ENCODE measurements at regions not wholly inside any gene's neighbourhood (a gene's known extent, or its start where the extent isn't known, plus 50 kb on each side); places are given as distances from the start of the nearest gene placed in this dataset.

GRCh38 chr1:87799451-87799850 is 470.8 kb downstream of the LMO4 start:
- intact Hi-C loops (cut with micrococcal nuclease), result no loop called here
- CTCF ChIA-PET, result no interaction called here
- no peak for ATAC-seq
- Mint-ChIP-seq H3K9me3 (no peaks in the 10 kb centered on the region), H3K27ac (no peak overlapping the region), H3K36me3 (ENCODE audit: low read depth) (no peaks in the 10 kb centered on the region), H3K4me1 (ENCODE audit: low read depth) (no peaks in the 10 kb centered on the region), H3K27me3 (peaks cover 3% of the 10 kb centered on the region), H3K4me3 (no peak overlapping the region)
- no peak for TF ChIP-seq CTCF (IDR thresholded peaks at IDR 0.05)
- POLR2A ChIA-PET, result no interaction called here
- no peak for DNase-seq

GRCh38 chr1:87800006-87800405 is 471.3 kb downstream of the LMO4 start:
- ChIA-PET POLR2A (no interaction called here), CTCF (no interaction called here)
- H3K4me1 Mint-ChIP-seq (ENCODE audit: low read depth), result no peaks in the 10 kb centered on the region
- H3K4me3 Mint-ChIP-seq, result no peak overlapping the region
- TF ChIP-seq CTCF (IDR thresholded peaks at IDR 0.05), result no peak
- no peaks in the 10 kb centered on the region for H3K9me3 Mint-ChIP-seq
- no peak overlapping the region for H3K27ac Mint-ChIP-seq
- no peaks in the 10 kb centered on the region for H3K36me3 Mint-ChIP-seq (ENCODE audit: low read depth)
- intact Hi-C loops (cut with micrococcal nuclease), result no loop called here
- no peak for DNase-seq
- no peak for ATAC-seq
- peaks cover 3% of the 10 kb centered on the region for H3K27me3 Mint-ChIP-seq

- POLR2A ChIA-PET, result no interaction called here
- no peak overlapping the region for H3K4me3 Mint-ChIP-seq
- intact Hi-C loops (cut with micrococcal nuclease), result no loop called here
- no peak for ATAC-seq
- H3K27me3 Mint-ChIP-seq, result peaks cover 3% of the 10 kb centered on the region
- TF ChIP-seq CTCF (IDR thresholded peaks at IDR 0.05), result no peak
- CTCF ChIA-PET, result no interaction called here
- DNase-seq, result no peak
- H3K4me1 Mint-ChIP-seq (ENCODE audit: low read depth), result no peaks in the 10 kb centered on the region
- H3K9me3 Mint-ChIP-seq, result no peaks in the 10 kb centered on the region
- no peak overlapping the region for H3K27ac Mint-ChIP-seq
- no peaks in the 10 kb centered on the region for H3K36me3 Mint-ChIP-seq (ENCODE audit: low read depth)
These were observed 474.7 kb downstream of the LMO4 start for GRCh38 chr1:87803375-87803774.

- Mint-ChIP-seq H3K36me3 (ENCODE audit: low read depth) (no peaks in the 10 kb centered on the region), H3K9me3 (no peaks in the 10 kb centered on the region), H3K27me3 (peaks cover 3% of the 10 kb centered on the region), H3K27ac (no peak overlapping the region), H3K4me3 (no peak overlapping the region), H3K4me1 (ENCODE audit: low read depth) (no peaks in the 10 kb centered on the region)
- CTCF ChIA-PET, result no interaction called here
- ATAC-seq (no peak), DNase-seq (no peak)
- intact Hi-C loops (cut with micrococcal nuclease), result no loop called here
- no peak for TF ChIP-seq CTCF (IDR thresholded peaks at IDR 0.05)
- POLR2A ChIA-PET, result no interaction called here
These were observed 475.4 kb downstream of the LMO4 start for GRCh38 chr1:87804128-87804527.

- H3K9me3 Mint-ChIP-seq, result no peaks in the 10 kb centered on the region
These were observed 477.1 kb downstream of the LMO4 start for GRCh38 chr1:87805666-87806378.

More at GRCh38 chr1:87805666-87806378, 477.1 kb downstream of the LMO4 start:
- H3K36me3 Mint-ChIP-seq (ENCODE audit: low read depth), result no peaks in the 10 kb centered on the region
- POLR2A ChIA-PET, result no interaction called here
- no peak for DNase-seq
- CTCF ChIA-PET, result no interaction called here
- no peak for TF ChIP-seq CTCF (IDR thresholded peaks at IDR 0.05)
- ATAC-seq, result no peak
- H3K27ac Mint-ChIP-seq, result no peak overlapping the region
- intact Hi-C loops (cut with micrococcal nuclease), result no loop called here
- no peak overlapping the region for H3K4me3 Mint-ChIP-seq
- H3K27me3 Mint-ChIP-seq, result peaks cover under 1% of the 10 kb centered on the region
- no peaks in the 10 kb centered on the region for H3K4me1 Mint-ChIP-seq (ENCODE audit: low read depth)

All from activated CD8-positive, alpha-beta T cell treated with anti-CD3 and anti-CD28 coated beads for 36 hours (primary cell).